Suppressor macrophage (primary cell): ENCODE measurements at regions not wholly inside any gene's neighbourhood (a gene's known extent, or its start where the extent isn't known, plus 50 kb on each side); places are given as distances from the start of the nearest gene placed in this dataset.
A peak's percentile ranks its signal among the peaks of the same experiment; 100 is the strongest.
"Not testable (repeated sequence)": the region's sequence is repeated elsewhere in the genome, so short reads cannot be mapped to it uniquely, and the experiment has no call there.

Experiments
- DNase-seq, 4 experiments: peaks; one replicate each; pipeline ENCODE4 v3.0.0-alpha.2; 2020 to 2022

DNA sequence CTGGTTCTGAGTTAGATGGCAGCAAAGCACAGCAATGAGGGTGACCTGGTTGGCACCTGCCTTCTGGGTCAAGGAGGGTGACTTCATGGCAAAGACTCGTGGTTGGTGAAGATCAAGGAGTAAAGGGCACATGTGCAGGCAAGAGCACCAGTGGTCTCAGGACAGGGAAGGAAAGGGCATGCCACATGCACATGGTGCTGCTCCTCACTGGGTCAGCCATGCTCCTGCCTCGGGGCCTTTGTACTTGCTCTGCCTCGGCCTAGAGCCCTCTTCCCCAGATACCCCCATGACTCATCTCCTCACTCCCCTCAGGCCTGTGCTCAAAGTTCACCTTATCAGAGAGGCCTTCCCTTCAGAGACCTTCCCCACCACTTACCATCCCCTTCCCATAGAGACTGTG is 106.7 kb upstream of the KDM7A start:
- DNase-seq = no peak

DNA sequence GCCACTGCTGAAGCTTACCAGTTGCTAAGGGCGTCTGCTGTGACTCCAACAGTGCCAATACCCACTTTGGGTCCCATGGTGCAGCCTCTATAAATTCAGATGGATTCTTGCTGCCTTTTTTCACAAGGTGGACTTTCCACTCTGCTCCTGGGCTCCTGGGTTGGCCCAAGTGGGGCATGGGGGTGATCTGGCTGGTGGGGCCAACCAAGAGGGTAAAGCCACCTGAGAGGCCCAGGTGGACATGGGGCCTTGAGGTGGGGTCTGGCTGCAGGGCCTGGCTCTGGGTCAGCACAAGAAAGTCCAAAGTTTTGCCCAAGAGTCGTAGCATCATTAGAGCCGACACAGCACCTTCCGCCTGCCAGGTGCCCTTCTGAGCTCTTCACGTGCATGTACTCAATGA is 105.2 kb upstream of the KDM7A start:
- no peak for DNase-seq

DNA sequence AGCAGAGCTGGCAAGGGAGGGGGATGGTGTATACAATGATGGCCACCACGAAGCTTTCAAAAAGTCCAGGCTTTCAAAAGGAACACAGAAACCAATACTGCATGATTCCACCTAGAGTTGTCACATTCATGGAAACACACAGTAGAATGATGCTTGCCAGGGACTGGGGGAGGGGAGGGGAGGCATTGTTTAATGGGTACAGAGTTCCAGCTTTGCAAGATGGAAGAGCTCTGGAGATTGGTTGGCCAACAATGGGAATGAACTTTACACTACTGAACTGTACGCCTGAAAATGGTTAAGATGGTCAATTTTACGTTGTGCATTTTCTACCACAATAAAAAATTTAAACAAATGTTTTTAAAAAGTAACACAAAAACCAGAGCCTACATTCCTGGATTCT is 104.5 kb upstream of the KDM7A start:
- no peak for DNase-seq

DNA sequence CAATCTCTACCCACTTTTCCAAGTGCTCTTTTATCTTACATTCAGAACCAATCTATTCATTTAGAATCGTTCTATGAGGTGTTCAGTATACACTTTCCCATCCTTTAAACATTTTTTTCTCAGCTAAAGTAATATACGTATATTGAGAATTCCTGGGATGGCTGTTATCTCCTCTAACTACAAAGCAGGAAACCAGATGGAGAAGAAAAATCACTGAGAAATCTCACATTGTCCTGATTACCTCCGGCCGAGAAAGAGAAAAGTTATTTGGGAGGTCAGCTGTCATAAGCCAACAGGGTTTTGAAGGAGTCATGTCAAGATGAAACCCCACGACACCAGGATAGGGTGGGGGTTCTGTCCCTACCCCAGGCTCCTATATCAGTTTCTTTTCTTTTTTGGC is 99.2 kb upstream of the KDM7A start:
- no peak for DNase-seq

DNA sequence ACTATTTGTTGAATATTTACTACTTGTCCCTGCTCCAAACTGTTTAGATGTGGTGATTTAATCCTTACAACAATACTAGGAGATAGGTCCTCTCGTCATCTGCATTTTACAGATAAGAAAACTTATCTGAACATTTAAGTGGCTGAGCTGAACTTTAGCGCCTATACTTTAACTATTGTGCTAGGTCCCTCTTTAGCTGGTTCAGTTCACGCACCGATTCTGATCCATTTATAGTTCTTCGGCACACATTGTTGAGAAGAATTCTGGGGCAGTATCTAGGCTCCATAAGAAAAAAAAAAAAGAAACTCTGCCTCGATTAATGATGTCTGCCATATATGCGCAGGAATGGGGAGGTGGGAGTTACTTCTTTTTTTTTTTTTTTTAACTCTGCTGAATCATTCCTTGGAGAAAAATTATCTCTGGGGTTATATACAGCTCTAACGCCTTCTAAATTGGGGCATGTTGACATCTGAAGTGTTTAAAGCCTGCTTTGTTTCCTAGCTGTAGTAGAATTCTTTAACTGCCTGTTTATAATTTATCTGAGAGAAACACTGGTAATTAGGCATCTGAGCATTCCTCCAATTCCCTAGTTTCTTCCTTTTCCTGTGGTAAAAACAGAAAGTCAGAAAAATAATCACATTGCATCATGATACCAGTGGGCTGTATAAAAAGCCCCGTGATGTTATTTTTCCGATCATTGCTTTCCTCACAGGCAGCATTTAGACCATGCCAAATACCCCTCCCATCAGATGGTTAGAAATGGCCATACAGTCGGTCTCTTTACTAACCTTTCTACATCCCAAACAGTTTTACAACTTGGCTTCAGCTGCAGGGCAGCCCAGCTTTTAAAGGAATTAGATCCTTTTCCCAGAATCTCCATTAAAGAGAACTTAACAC is 98.5 kb upstream of the KDM7A start:
- DNase-seq = no peak

DNA sequence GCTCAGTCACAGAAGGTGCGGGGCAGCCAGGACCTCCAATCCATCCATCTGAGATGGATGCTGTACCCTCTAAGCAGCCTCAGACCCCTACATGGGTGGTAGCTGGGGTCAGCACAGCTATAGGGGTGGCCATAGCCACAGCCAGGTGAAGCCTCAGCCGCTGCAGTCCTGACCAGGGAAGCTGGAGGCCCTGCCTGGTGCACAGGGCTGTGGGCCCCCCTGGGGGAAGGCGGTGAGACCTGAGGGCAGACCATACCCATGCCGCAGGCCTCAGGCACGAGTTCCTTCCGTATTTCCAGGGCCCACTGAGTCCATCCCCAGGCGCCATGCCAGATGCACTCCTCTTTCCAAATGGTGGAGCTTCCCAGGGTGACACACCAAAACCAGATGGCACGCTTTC is 96.6 kb upstream of the KDM7A start:
- DNase-seq = no peak

DNA sequence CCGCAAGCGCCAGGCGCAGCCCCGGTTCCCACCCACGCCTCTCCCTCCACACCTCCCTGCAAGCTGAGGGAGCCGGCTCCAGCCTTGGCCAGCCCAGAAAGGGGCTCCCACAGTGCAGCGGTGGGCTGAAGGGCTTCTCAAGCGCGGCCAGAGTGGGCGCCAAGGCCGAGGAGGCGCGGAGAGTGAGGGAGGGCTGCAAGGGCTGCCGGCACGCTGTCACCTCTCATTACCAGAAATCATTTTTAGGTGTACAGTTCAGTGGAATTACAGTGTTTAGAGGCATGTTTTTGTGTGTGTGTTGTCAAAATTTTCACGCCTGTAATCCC is 94.8 kb upstream of the KDM7A start:
- not testable (repeated sequence) for DNase-seq

DNA sequence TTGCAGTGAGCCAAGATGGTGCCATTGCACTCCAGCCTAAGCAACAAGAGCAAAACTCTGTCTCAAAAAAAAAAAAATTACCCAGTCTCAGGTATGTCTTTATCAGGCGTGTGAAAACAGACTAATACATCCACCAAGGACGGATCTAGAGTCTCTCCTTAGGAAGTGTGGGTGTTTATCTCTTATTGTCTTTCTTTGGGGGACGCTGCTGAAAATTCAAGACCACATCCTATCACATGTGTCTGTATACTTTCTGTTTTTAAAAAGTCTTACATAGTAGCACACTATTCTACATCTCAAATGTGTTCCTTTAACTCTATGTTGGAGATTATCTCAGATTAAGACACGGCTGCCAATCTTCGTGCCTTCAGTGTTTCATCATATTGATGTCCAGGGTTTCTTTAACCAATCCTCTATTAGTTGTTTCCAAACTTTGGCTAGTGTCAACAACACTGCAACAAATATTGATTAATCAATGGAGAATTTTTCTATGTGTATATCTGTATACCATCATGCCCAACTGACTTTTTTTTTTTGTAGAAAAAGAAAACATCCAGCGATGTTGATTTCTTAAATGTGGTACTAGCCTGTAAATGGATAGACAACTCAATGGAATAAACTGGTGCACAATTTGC is 92.3 kb upstream of the KDM7A start:
- DNase-seq = no peak

DNA sequence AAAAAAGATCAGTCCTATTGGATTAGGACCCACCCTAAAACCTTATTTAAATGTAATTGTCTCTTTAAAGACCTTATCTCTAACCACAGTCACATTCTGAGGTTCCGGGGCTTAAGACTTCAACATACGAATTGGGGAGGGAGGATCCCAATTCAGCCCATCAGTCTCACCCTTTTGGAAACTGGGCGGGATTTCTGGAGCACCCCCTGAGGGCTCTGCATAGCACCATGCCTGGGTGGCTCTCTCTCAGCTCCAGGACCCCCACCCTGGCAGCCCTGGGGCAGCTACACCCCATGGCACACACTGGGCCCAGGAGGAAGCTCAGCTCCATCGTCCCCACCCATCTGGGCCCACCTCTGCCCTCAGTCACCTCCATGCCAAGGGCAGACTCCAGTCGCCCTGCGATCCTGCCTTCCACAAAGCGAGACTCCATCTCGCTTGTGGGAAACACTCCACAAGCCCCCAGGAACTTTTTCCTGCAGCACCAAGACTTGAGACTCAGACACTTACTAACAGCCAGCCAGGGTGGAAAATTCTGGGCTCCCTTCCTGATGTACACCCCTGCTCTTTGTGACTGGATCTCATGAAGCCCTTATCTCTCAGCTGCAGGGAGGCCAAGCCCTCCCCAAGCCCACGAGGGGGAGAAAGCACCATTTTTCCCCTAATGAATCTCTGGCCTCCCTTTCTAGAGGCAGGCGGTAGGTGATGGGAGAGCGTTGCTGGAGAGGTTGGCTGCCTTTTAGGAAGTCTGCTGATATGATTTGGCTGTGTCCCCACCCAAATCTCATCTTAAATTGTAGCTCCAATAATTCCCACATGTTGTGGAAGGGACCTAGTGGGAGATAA is 90.8 kb upstream of the KDM7A start:
- DNase-seq = no peak

DNA sequence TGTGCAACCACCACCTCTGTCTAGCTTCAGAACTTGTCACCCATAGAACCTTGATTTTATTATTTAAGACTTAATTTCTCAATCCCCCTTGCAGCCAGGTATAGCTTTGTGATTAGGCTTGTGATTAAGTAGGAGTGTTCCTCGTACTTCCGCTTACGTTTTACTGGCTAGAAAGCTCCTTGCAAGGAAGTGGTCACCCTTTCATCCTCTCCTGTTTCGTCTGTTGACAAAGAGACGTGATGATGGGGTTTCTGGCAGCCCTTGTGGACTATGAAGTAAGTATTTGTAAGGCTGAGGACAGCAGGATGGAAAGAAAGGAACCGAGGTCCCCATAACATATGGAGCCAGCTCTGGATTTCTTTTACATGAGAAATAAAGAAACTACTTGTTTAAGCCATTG is 86.5 kb upstream of the KDM7A start:
- peak in 3 of 4 experiments; percentile 51 to 64 (median 53) for DNase-seq

DNA sequence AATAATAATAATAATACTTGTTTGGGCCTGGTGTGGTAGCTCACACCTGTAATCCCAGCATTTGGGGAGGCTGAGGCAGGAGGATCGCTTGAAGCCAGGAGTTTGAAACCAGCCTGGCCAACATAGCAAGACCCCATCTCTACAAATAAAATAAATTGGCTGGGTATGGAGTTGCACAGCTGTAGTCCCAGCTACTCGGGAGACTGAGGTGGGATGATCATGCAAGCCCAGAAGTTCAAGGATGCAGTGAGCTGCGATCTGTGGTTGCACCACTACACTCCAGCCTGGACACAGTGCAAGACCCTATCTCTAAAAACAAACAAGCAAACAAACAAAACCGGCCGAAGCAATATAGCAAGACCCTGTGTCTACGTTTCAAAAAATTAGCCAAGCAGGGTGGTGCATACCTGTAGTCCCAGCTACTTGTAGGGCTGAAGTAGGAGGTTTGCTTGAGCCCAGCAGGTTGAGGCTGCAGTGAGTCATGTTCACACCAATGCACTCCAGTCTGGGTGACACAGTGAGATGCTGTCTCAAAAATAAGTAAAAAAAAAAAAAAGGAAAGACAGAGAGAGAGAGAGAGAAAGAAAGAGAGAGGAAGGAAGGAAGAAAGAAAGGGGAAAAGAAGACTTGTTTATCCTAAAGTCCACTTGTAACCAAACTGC is 85.6 kb upstream of the KDM7A start:
- DNase-seq = no peak

DNA sequence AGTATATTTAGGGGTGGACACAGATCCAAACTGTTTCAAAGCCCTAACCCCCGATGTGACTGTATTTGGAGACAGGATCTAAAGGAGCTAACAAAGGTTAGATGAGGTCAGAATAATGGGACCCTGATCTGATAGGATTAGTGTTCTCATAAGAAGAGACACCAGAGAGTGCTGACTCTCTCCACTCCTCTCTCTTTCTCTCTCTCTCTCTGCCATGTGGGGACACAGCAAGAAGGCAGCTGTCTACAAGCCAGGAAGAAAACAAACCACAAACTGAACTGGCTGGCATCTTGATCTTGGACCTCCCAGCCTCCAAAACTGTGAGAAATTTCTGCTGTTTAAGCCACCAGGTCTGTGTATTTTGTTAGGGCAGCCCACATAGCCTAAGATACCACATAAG is 84.7 kb upstream of the KDM7A start:
- DNase-seq = no peak

DNA sequence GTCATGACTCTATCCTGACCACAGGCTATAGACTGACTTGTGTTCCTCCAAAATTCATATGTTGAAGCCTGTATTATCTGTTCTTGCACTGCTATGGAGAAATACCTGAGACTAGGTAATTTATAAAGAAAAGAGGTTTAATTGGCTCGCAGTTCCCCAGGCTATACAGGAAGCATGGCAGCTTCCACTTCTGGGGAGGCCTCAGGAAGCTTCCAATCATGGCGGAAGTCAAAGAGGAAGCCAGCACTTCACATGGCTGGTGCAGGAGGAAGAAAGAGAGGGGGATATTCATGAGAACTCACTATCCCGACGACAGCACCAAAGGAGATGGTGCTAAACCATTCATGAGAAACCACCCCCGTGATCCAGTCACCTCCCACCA is 84.3 kb upstream of the KDM7A start:
- no peak for DNase-seq

DNA sequence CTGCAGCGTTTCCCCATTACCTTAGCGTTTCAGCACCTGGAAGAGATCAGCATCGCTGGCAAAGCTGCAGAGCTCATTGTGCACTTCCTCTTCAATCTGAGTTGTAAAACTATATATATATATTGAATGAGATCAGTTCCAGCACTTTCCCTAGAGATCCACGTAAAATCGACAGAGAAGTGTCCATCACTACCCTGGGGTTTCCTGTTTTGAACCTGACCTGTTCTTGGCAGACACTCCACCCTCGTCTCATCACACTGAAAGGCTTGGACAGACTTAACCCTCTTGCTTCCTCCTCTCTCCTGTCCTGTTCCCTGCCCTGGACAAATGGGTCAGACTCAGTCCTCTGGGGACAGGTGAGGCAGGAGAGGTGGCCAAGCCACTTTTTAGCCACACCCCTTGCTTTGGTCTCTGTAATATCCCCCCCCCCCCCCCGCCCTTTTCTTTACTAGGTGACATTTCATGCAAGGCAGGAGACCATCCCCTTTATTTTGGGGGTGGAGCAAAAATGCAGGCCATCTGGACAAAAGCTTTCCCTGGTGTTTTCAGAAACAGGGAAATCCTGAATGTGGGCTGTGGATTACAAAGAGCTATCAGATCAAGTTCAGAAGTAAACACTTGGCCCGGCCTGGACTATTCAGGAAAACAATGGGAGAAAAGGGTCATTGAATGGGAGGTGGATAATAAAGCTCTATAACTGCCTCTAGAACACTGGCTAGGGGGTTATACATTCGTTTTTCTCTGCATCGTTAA is 83.7 kb upstream of the KDM7A start:
- no peak for DNase-seq

DNA sequence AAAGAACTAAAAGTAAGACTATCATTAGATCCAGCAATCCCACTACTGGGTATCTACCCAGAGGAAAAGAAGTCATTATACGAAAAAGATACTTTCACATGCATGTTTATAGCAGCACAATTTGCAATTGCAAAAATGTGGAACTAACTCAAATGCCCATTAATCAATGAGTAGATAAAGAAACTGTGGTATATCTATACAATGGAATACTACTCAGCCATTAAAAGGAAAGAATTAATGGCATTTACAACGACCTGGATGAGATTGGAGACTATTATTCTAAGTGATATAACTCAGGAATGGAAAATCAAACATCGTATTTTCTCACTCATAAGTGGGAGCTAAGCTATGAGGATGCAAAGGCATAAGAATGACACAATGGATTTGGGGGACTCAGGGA is 80.5 kb upstream of the KDM7A start:
- not testable (repeated sequence) for DNase-seq

DNA sequence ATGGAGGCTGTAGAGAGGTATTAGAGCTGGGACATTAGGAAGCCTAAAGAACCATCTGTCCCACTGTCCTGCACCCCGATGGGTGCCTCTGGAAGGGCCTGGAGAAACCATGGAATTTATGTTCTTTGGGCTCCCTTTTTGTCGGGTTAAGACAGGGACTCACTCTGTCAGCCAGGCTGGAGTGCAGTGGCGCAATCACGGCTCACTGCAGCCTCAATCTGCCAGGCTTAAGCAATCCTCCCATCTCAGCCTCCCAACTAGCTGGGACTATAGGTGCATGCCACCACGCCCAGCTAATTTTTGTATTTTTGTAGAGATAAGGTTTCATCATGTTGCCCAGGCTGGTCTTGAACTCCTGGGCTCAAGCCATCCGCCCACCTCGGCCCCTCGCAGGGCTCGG is 78.2 kb upstream of the KDM7A start:
- not testable (repeated sequence) for DNase-seq

DNA sequence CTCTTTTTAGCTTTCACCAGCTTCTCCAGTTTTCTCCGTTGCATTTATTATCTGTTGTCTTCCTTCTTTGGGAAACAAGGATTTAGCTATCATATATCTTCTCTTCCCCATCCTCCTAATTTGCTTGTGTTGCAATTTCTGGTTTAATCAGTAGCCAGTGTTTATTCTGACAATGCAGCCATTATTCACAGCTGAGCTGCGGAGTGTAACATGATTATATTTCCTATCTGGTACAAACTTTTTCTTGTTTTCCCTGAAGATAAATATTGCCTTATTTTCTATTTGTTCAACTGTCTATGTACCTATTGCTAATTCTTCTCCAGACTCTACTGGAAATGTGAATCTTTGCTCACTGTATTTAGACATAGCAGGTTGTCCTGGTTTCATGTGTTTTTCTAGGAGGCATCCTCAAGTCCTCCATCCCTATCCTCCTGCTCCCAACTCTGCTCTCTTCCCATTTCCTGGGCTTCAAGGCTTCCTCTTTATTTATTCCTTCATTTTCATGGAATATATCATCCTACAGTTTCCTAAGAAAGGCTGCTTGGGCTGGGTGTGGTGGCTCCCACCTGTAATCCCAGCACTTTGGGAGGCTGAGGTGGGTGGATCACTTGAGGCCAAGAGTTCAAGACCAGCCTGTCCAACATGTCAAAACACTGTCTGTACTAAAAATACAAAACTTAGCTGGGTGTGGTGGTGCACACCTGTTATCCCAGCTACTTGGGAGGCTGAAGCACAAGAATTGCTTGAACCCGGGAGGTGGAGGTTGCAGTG is 72.4 kb upstream of the KDM7A start:
- no peak for DNase-seq

DNA sequence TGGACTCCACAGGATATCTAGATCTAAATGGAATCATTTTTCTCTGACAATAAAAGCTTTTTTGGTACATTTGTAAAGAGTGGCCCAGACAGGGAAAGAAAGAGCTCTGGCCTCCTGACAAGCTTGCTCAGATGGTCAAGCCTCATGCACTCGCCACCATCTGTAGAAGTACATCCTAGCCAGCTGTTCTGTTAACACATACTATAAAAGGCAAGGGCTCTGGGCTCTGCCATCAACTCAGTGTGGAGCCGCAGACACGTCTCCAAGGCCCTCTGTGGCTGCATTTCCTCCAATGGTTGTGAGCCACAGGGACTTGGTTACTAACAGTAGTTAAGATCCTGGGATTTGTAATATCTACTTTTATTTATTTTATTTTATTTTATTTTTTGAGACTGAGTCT is 70.8 kb upstream of the KDM7A start:
- no peak for DNase-seq

DNA sequence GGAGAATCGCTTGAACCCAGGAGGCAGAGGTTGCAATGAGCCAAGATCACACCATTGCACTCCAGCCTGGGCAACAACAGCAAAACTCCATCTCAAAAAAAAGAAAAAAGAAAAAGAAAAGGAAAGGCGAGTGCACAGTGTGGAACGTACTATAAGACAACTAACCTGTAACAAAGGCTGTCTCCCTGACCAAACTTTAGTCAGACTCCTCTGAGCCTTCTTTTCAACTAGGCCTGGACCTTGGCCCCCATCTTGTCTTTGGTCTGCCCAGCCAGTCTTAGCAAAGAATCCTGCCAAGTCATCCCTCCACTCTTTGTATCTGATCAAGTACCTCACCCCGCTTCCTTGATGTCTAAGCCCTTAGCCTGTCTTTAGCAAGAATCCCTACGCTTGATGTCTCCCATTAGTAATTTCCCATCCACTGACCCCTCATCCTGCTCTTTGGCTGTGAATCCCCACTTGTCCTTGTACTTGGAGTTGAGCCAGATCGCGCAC is 68.9 kb upstream of the KDM7A start:
- DNase-seq = no peak

DNA sequence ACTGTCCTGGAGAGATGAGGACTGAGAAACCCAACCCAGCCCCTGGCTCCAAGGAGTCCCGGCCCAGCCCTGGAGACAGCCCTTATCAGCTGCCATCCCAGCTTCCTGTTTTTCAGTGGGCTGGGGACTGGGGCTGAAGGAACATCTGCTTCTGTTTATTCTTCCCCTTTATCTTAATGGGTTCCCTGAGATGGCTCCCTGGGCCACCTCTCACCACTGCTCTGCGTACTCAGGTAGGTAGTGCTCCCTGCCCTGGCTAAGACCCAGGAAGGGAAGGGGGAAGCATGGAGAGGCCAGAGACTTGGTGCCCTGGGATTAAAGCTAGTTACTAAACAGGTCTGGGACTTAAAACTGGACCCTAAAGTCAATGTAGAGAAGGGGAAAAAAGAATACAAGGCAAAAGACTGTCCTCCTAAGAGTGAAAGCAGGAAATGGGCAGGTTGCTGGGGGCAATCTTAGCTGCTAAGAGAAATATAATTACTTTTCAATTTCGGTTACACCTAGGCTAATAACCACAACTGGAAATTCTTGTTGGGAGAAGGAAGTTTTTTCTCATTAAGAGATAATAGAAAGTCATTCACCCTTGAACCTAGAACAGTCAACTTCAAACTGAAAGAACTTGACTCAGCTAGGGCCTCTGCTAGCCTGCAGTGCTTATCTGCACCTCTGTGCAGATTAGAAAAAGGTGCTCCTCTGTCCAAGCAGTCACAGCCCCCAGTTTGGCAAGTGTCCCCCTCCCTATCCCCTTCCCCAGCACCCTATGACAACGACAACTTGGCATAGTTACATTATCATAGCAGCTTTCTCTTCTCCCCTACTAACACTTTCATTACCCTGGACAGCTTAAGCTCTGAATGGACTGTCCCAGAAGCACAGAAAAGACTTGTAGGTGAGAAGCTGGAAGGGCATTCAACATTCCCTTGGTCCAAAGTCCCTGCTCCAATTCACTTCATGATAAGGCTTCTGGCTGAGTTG is 65.6 kb upstream of the KDM7A start:
- DNase-seq = peak; percentile 57 to 81 (median 76)
